ENCODE measurements at regions not wholly inside any gene's neighbourhood (a gene's known extent, or its start where the extent isn't known, plus 50 kb on each side); places are given as distances from the start of the nearest gene placed in this dataset.

GRCh38 chr1:233750139-233750538, 136.2 kb downstream of the KCNK1 start:
- no peak for TF ChIP-seq POLR2A (IDR thresholded peaks at IDR 0.05)
- TF ChIP-seq CTCF (IDR thresholded peaks at IDR 0.05), result no peak
- TF ChIP-seq POLR2AphosphoS5 (IDR thresholded peaks at IDR 0.05), result no peak

Measured in suprapubic skin (tissue), 4 donors.